SHP77 treated with DMSO at 0.1 percent for 48 hours (cell line): ENCODE measurements at regions not wholly inside any gene's neighbourhood (a gene's known extent, or its start where the extent isn't known, plus 50 kb on each side); places are given as distances from the start of the nearest gene placed in this dataset.
"Not testable (repeated sequence)": the region's sequence is repeated elsewhere in the genome, so short reads cannot be mapped to it uniquely, and the experiment has no call there.

Experiments used
- DNase-seq: peaks from one replicate; lab custom pipeline; 2025; lab: John Stamatoyannopoulos, UW

DNA sequence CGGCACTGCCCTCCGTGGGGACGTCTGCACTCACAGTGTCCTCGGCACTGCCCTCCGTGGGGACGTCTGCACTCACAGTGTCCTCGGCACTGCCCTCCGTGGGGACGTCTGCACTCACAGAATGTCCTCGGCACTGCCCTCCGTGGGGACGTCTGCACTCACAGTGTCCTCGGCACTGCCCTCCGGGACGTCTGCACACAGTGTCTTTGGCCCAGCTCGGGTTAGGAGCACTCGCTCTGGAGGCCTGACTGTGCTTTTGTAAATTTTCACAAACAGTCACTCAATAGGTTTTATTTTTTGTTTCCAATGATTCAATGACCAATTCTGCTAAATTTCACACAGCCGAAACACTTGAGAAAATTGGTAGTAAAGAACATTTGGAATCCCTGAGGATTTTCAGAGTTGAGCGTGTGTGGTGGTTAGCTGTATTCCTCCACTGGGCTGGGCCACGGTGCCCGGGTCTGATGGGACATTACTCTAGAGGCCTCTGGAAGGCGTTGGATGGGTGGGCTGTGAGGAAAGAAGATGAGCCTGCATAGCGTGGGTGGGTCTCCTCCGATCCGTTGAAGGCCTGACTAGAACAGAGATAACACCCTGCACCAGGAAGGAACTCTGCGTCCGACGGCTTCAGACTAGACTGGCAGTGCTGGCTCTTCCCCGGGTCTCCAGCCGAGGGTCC, 134.8 kb downstream of the RTP5 start:
- DNase-seq: no peak

DNA sequence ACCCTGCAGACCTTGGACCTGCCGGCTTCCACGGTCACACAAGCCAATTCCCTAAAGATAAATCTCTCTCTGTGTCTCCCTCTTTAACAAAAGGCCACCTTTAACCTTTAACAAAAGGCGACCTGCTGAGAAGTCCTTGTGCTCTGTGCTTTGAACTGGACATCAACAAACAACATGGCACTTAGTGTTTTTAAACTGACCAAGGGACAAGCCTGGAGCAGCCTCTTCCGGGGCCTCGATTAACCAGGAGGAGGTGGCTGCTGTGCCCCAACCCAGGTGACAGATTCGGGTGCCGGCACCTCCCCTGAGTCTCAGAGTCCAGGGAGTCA, 135.3 kb downstream of the RTP5 start:
- no peak for DNase-seq

DNA sequence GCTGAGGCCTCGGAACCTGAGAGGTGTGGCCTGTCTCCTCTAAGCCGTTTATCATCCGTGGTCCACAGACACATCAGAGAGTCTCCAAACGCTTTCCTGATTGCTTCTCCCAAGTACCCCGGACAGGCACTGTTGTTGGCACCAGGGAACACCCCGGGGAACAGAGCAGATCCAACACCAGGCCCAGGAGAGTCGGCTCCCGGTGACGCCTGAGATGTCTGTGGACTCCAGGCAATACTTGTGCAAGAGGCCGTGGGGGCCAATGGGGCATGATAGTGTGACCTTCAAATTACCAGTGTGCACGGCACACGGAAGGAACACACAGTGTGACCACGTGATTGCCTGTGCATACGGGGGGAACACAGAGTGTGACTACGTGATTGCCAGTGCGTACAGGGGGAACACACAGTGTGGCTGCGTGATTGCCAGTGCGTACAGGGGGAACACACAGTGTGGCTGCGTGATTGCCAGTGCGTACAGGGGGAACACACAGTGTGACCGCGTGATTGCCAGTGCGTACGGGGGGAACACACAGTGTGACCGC, 136.6 kb downstream of the RTP5 start:
- not testable (repeated sequence) for DNase-seq

DNA sequence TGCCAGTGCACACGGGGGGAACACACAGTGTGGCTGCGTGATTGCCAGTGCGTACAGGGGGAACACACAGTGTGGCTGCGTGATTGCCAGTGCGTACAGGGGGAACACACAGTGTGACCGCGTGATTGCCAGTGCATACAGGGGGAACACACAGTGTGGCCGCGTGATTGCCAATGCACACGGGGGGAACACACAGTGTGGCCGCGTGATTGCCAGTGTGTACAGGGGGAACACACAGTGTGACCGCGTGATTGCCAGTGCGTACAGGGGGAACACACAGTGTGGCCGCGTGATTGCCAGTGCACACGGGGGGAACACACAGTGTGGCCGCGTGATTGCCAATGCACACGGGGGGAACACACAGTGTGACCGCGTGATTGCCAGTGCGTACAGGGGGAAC, 139.4 kb downstream of the RTP5 start:
- not testable (repeated sequence) for DNase-seq

DNA sequence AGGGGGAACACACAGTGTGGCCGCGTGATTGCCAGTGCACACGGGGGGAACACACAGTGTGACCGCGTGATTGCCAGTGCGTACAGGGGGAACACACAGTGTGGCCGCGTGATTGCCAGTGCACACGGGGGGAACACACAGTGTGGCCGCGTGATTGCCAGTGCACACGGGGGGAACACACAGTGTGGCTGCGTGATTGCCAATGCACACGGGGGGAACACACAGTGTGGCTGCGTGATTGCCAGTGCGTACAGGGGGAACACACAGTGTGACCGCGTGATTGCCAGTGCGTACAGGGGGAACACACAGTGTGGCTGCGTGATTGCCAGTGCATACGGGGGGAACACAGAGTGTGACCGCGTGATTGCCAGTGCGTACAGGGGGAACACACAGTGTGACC, 140.3 kb downstream of the RTP5 start:
- DNase-seq: not testable (repeated sequence)

DNA sequence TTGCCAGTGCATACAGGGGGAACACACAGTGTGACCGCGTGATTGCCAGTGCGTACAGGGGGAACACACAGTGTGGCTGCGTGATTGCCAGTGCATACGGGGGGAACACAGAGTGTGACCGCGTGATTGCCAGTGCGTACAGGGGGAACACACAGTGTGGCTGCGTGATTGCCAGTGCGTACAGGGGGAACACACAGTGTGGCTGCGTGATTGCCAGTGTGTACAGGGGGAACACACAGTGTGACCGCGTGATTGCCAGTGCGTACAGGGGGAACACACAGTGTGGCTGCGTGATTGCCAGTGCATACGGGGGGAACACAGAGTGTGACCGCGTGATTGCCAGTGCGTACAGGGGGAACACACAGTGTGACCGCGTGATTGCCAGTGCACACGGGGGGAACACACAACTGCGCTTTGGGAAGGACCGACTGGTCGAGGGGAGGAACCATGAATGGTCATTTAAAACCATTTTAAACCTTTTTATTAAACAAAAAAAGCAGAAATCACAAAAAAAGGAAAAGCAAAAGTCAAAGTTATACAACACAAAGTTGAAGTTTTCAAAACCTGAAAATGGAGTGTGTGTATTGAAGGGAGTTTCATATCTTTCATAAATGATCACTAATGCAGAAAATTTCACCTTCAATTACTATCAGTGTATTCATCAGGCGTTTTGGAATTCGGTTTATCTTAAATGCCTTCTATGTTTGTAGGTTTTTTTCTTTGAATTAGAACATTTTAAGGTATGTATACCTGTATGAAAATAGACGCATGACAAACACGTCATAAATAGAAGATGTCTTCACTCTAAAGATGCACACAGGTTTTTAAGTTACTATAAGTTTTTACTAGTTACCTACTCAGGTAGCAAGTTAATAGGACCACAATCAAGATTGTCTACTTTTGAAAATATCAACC, 141.0 kb downstream of the RTP5 start:
- DNase-seq: not testable (repeated sequence)

DNA sequence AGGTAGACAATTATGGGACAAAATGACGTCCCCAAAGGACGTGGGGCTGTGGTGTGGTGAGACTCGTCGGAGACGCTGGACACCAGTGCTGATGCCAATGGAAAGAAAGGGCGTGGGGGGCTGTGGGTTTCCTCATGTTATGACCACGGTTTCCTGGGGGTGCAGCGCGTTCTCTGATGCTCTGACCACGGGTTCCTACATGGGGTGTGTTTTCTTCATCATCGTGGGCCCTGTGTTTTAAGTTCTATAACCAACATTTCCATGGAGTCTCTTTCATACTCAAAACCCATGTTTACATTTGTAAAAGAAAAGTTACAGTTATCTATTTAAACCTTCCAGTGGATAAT, 141.6 kb downstream of the RTP5 start:
- DNase-seq: no peak

DNA sequence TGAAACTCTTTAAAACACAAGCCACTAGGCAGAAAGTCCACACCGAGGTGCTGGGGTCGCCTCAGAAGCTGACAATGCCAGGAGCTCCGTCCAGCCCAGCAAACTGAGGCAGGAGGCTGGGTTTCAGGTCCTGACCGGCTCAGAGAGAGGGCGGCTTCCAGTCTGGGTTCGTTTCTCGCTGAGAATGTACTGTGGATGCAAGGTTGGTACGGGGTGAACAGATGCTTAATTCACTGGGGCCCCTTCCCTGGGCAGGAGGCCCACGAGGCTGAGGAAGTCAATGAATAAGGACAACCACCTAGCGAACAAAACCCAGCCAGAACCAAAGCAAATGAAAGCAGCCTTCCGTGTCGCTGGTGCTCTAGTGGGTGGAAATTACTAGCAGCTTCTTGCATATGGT, 142.0 kb downstream of the RTP5 start:
- DNase-seq: no peak

DNA sequence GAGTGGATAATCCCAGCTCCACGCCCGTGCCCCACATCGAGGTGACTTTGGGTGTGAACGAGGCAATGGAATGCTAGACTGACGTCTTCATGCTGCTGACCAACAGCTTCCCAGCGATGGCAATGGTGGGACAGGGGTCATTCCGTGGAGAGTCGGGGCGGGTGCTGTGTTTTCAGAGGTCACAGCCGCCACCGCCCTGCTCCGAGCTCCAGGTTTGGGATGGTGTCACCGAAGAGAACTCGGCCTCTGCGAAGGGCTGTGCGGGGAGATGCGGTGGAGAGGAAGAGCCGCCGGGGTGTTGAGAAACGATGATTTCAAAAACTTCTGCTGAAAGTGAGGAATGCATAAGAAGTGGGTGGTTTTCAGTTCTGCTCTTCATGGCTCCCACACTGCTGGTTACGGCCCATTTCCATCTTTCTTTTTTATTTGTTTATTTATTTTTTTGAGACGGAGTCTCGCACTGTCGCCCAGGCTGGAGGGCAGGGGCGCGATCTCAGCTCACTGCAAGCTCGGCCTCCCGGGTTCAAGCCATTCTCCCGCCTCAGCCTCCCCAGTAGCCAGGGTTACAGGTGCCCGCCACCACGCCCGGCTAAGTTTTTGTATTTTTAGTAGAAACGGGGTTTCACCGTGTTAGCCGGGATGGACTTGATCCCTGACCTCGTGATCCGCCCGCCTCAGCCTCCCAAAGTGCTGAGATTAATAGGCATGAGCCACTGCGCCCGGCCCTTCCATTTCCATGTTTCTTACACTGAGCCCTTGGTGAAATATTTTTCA, 142.6 kb downstream of the RTP5 start:
- no peak for DNase-seq

DNA sequence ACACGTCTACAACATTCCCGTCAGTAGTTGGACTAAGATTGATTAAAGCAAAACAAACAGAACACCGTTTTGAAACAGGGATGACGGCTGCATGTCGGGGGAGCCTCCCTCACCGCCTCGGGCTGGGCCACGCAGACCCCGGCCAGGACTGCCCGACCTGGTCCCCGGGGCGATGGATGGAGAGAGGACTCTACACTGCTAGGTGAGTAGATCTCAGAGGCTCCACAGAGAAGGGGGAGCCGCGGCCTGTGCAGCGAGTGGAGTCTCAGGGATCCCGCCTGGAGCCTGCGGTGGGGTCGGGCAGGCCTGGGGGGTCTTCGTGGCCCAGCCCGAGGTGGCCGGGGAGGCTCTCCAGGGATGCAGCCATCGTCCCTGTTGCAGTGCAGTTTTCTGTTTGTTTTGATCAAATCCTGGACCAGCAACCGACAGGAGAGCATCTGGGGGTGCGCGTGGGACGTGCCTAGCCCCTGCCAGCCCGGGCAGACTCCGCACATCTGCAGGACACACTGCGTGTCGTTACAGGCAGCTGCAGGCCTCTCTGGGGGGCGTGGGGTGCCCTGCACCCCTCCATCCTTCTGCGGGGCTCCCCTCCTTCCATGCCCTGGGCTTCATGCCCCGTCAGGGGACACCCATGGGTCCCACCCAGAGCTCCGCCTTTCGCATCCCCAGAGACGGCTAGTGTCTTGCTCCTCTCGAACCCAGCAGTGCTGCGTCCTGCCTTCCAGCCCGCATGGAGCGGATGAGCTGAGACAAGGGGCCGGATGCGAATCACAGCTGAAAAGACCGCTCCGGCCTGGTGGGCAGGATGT, 143.6 kb downstream of the RTP5 start:
- DNase-seq: no peak

DNA sequence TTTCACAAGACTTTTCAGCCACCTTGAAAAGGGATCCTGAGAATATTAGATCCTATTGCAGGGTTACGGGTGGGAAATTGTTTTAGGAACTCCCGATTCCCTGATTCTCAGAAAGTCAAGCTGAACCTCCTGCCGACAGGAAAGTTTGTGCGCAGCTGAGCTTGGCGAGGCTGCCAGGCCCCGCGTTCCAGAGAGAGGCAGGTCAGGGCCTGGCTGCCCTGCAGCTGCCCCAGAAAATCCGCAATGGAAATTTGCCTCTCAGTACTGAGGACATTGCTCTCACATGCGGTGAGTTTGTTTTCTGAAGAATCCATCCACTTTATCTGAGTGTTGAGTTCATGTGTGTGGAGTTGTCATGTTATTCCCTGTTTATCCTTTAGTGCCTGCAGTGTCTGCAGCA, 144.2 kb downstream of the RTP5 start:
- no peak for DNase-seq

DNA sequence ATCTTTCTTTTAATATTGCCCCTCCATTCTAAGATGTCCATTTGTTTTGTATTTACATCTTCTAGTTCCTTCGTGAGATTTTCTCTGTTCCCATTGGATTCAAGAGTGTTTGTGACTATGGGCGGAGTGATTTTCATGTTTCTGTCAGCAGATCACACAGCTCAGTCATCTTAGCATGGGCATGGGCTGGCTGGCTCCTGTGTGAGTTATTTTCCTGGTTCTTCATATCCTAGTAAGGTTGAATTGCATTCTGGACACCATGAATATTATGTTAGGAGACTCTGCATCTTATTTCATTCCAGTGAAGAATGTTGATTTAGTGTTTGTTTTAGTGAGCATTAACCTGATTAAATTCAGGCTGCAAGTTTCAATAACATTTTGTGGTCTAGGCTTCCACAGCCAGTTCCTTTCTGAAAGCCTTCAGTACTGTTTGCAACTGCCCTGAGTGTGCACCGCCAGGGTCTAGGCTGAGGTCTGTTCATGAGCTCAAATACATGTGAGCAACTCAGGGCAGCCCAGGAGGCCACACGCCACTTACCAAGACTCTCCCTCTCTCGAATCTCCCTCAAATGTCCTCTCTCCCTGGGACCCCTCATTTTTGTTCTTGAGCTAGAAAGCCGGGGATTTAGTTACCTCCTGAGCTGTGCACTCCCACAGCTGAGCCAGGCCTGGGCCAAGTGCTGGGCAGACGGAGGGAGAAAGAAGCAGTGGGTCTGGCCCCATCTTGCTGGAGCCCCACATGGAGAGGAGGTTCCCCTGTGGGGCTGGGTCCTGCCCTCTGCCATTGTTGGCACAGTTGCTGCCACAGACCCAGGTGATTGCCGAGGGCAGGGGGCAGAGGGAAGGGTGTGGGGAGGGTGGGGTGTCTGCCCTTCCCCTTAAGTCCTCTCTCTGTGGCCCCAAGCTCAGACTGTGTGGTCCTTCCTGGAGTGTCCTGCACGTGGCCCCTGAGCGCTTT, 145.9 kb downstream of the RTP5 start:
- no peak for DNase-seq

DNA sequence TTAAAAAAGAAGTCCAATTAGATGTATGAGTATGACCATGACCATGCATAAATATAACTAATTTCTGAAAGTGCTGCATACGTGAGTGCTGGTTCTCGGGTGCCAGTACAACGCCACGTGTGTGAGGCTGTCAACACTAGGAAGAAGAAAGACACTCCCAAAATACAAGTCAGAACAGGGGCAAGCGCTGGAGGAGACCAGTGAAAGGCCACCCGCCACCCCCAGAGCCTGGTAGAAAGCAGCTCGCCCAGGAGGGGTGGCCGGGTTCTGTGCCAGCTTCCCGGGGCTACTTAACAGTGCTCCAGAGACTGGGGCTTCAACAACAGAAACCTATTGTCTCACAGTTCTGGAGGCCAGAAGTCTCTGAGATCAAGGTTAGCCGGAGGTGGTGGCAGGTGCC, 147.6 kb downstream of the RTP5 start:
- no peak for DNase-seq

DNA sequence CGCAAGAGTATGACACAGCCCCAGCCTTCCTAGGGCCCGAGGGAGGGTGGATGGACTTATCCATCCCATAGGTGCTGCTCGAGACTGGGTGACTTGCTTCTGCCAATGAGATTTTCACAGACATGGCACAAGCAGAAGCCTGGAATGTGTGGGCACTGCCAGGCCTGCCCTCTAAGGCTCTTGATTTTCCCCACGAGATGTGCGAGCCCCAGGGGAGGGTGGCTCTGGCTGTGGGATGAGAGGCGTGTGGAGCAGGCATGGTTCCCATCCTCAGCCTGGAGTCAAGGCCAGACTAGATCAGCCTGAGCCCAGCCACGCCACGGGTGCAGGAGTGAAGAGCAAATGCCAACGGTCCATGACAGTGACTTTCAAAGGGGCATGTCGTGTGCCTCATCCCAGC, 148.9 kb downstream of the RTP5 start:
- DNase-seq: not testable (repeated sequence)

DNA sequence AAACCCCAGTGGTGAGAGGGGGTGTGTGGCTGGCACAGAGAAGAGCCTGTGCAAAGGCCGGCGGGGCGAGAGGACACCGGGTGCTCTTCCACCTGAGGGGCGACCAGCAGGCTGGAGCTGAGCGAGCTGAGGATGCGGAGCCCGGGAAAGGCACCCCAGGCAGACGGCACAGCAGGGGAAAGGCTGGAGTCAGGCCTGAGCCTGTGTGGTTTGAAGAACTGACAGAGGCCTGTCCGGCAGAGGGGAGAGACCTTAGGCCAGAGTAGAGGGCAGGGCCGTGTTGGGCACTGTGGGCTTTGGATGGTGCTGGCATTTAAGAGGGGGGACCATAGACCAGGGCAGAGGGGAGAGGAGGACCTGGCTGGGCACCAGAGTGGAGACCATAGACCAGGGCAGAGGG, 149.8 kb downstream of the RTP5 start:
- no peak for DNase-seq

DNA sequence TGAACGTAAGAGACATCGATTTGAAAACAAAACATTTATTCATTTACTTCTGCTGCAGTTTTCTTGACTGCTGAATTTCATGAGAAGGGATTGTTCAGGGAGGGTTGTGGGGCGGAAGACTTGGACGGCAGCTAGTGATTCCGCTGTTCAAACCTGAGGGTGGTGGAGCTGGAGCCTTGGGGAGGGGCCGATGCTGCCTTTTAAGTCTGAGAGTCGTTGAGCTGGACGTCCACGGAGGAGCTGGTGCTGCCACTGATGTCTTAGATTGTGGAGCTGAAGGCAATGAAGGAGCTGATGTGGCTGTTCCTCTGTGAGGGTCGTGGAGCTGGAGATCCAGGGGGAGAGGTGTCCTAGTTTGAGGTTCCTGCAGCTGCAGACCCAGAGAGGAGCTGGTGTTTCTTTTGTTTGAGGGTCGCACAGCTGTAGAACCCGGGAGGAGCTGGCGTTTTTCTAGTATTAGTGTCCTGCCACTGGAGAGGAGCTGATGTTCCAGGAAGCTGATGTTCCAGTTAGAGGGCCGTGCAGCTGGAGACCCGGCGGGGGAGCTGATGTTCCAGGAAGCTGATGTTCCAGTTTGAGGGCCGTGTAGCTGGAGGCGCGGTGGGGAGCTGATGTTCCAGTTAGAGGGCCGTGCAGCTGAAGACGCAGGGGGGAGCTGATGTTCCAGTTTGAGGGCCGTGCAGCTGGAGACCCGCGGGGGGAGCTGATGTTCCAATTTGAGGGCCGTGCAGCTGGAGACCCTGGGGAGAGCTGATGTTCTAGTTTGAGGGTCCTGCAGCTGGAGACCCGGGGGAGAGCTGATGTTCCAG, 150.9 kb downstream of the RTP5 start:
- DNase-seq: no peak

DNA sequence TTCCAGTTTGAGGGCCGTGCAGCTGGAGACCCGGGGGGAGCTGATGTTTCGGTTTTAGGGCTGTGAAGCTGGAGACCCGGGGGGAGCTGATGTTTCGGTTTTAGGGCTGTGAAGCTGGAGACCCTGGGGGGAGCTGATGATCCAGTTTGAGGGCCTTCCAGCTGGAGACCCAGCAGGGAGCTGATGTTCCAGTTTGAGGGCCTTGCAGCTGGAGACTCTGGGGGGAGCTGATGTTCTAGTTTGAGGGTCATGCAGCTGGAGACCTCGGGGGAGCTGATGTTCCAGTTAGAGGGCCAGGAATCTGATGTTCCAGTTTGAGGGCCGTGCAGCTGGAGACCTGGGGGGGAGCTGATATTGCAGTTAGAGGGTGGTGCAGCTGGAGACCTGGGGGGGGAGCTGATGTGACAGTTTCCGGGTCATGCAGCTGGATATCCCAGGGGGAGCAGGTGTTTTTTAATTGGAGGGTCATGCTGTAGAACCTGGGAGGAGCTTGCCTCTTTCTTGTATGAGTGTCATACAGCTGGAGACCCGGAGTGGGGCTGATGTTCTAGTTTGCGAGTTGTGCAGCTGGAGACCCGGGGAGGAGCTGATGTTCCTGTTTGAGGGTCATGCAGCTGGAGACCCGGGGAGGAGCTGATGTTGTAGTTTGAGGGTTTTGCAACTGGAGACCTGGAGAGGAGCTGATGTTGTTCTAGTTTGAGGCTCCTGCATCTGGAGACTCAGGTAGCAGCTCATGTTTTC, 153.2 kb downstream of the RTP5 start:
- no peak for DNase-seq

DNA sequence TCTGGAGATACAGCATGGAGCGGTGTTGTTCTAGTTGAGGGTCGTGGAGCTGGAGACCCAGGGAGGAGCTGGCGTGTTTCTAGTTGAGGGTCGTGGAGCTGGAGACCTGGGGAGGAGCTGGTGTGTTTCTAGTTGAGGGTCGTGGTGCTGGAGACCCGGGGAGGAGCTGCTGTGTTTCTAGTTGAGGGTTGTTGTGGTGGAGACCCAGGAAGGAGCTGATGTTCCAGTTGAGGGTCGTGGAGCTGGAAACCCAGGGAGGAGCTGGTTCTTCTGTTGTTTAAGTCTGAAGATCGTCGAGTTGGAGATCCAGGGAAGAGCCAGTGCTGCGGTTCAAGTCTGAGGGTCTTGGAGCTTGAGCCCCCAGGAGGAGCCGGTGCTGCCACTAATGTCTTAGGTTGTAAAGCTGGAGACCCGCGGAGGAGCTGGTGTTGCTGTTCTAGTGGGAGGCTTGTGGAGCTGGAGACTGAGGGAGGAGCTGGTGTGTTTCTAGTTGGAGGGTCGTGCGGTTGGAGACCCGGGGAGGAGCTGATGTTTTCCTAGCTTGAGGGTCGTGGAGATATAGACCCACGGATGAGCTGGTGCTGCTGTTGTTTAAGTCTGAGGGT, 155.3 kb downstream of the RTP5 start:
- no peak for DNase-seq
